ENCODE measurements at regions not wholly inside any gene's neighbourhood (a gene's known extent, or its start where the extent isn't known, plus 50 kb on each side); places are given as distances from the start of the nearest gene placed in this dataset.
"Not testable (repeated sequence)": the region's sequence is repeated elsewhere in the genome, so short reads cannot be mapped to it uniquely, and the experiment has no call there.

GRCh38 chr21:19145682-19146293 is 742.2 kb upstream of the TMPRSS15 start:
- H3K27ac ChIP-seq (ENCODE audit: low read depth) = no peak overlapping the region
- WGBS = 80% methylated on average over 4 of the region's 4 CpGs
- H3K4me3 ChIP-seq (ENCODE audit: low read depth, low read length) = no peak overlapping the region
- no peaks in the 10 kb centered on the region for H3K4me1 ChIP-seq (ENCODE audit: insufficient read depth)
- H3K36me3 ChIP-seq (ENCODE audit: insufficient read depth) = no peaks in the 10 kb centered on the region
- DNase-seq (ENCODE audit: extremely low spot score) = no peak

DNA sequence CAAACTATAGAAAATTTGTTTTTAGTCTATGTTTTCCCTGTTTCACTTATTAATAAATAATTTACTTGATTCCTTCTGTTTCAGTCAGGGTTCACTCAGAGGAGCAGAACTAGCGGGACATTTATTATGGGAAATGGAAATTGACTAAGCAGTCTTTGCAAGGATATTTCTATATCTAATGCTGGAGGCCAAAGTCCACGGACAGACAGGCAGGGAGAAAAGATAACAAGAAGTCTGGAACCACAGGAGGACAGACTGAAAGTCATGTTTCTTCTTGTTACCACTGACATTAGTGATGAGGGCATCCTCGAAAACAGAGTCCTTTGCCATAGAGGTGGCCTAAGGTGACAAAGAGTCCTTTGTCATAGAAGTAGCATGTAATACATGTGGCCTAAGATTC is 744.5 kb upstream of the TMPRSS15 start:
- 86% methylated on average over 3 of the region's 3 CpGs for WGBS

GRCh38 chr21:19171585-19171984 is 768.0 kb upstream of the TMPRSS15 start:
- 30% methylated on average over 4 of the region's 4 CpGs for WGBS
- Histone ChIP-seq H3K4me3 (ENCODE audit: low read depth, low read length) (no peak overlapping the region), H3K4me1 (ENCODE audit: insufficient read depth) (no peaks in the 10 kb centered on the region), H3K36me3 (ENCODE audit: insufficient read depth) (no peaks in the 10 kb centered on the region), H3K27ac (ENCODE audit: low read depth) (no peak overlapping the region)
- DNase-seq (ENCODE audit: extremely low spot score) = no peak

More for the DNA sequence above, 744.5 kb upstream of the TMPRSS15 start:
- Histone ChIP-seq H3K36me3 (ENCODE audit: insufficient read depth) (no peaks in the 10 kb centered on the region), H3K4me1 (ENCODE audit: insufficient read depth) (no peaks in the 10 kb centered on the region), H3K4me3 (ENCODE audit: low read depth, low read length) (no peak overlapping the region), H3K27ac (ENCODE audit: low read depth) (no peak overlapping the region)
- DNase-seq (ENCODE audit: extremely low spot score) = no peak

- H3K36me3 ChIP-seq (ENCODE audit: insufficient read depth) = no peaks in the 10 kb centered on the region
- H3K4me3 ChIP-seq (ENCODE audit: low read depth, low read length) = no peak overlapping the region
- no peak for DNase-seq (ENCODE audit: extremely low spot score)
- 82% methylated on average over 3 of the region's 3 CpGs for WGBS
- no peak overlapping the region for H3K27ac ChIP-seq (ENCODE audit: low read depth)
- no peaks in the 10 kb centered on the region for H3K4me1 ChIP-seq (ENCODE audit: insufficient read depth)
These were observed 778.1 kb upstream of the TMPRSS15 start for GRCh38 chr21:19181604-19182140.

GRCh38 chr21:19197950-19198349 is 794.4 kb upstream of the TMPRSS15 start:
- DNase-seq (ENCODE audit: extremely low spot score) = no peak
- Histone ChIP-seq H3K36me3 (ENCODE audit: insufficient read depth) (no peaks in the 10 kb centered on the region), H3K4me3 (ENCODE audit: low read depth, low read length) (no peak overlapping the region), H3K27ac (ENCODE audit: low read depth) (no peak overlapping the region), H3K4me1 (ENCODE audit: insufficient read depth) (no peaks in the 10 kb centered on the region)
- WGBS = 28% methylated on average over 4 of the region's 4 CpGs

GRCh38 chr21:19198801-19199200 is 795.2 kb upstream of the TMPRSS15 start:
- no peaks in the 10 kb centered on the region for H3K4me1 ChIP-seq (ENCODE audit: insufficient read depth)
- H3K4me3 ChIP-seq (ENCODE audit: low read depth, low read length) = no peak overlapping the region
- no peak for DNase-seq (ENCODE audit: extremely low spot score)
- WGBS = 85% methylated on average over 3 of the region's 3 CpGs
- H3K27ac ChIP-seq (ENCODE audit: low read depth) = no peak overlapping the region
- H3K36me3 ChIP-seq (ENCODE audit: insufficient read depth) = no peaks in the 10 kb centered on the region

DNA sequence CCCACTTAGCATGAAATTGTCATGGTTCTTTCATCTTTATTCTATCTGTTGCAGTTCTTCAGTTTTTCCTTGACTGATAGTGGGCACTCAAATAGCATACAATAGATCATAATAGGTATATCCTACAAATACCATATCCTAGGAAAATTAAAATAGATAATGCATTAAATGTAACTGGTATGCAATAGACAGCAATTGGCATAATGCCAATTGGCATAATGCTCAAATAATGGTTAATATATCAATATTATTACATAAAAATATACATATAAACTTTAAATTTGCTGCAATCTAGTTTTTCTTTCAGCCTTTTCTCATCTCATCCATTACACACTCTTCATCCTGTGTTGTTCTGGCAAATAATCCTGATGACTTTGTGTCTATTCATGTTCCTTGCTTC is 814.6 kb upstream of the TMPRSS15 start:
- no peaks in the 10 kb centered on the region for H3K4me1 ChIP-seq (ENCODE audit: insufficient read depth)
- H3K4me3 ChIP-seq (ENCODE audit: low read depth, low read length) = no peak overlapping the region
- DNase-seq (ENCODE audit: extremely low spot score) = no peak
- H3K36me3 ChIP-seq (ENCODE audit: insufficient read depth) = no peaks in the 10 kb centered on the region
- H3K27ac ChIP-seq (ENCODE audit: low read depth) = no peak overlapping the region

GRCh38 chr21:19224090-19224489 is 820.5 kb upstream of the TMPRSS15 start:
- DNase-seq (ENCODE audit: extremely low spot score) = no peak
- no peaks in the 10 kb centered on the region for H3K4me1 ChIP-seq (ENCODE audit: insufficient read depth)
- WGBS = 89% methylated on average over 12 of the region's 12 CpGs
- no peak overlapping the region for H3K27ac ChIP-seq (ENCODE audit: low read depth)
- H3K4me3 ChIP-seq (ENCODE audit: low read depth, low read length) = no peak overlapping the region
- no peaks in the 10 kb centered on the region for H3K36me3 ChIP-seq (ENCODE audit: insufficient read depth)

GRCh38 chr21:19228226-19228625 is 824.6 kb upstream of the TMPRSS15 start:
- no peaks in the 10 kb centered on the region for H3K36me3 ChIP-seq (ENCODE audit: insufficient read depth)
- WGBS = 59% methylated on average over 1 of the region's 1 CpG
- no peaks in the 10 kb centered on the region for H3K4me1 ChIP-seq (ENCODE audit: insufficient read depth)
- no peak overlapping the region for H3K27ac ChIP-seq (ENCODE audit: low read depth)
- no peak overlapping the region for H3K4me3 ChIP-seq (ENCODE audit: low read depth, low read length)
- DNase-seq (ENCODE audit: extremely low spot score) = no peak

DNA sequence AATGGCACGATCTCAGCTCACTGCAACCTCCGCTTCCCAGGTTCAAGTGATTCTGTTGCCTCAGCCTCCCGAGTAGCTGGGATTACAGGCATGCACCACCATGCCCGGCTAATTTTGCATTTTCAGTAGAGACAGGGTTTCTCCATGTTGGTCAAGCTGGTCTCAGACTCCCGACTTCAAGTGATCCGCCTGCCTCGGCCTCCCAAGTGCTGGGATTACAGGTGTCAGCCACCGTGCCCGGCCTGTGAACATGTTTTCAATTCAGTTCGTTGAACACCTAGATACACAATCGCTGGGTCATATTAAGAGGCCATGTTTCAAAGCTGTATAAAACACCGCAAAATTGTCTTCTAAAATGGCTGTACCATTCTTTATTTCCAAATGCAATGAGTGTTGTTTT is 830.3 kb upstream of the TMPRSS15 start:
- H3K4me1 ChIP-seq (ENCODE audit: insufficient read depth); DNase-seq (ENCODE audit: extremely low spot score); H3K27ac ChIP-seq (ENCODE audit: low read depth); H3K4me3 ChIP-seq (ENCODE audit: low read depth, low read length); H3K36me3 ChIP-seq (ENCODE audit: insufficient read depth): not testable (repeated sequence)
- WGBS = 88% methylated on average over 12 of the region's 12 CpGs

- Histone ChIP-seq H3K4me1 (ENCODE audit: insufficient read depth) (no peaks in the 10 kb centered on the region), H3K36me3 (ENCODE audit: insufficient read depth) (no peaks in the 10 kb centered on the region), H3K27ac (ENCODE audit: low read depth) (no peak overlapping the region), H3K4me3 (ENCODE audit: low read depth, low read length) (no peak overlapping the region)
- no peak for DNase-seq (ENCODE audit: extremely low spot score)
- WGBS = 79% methylated on average over 9 of the region's 9 CpGs
These were observed 832.6 kb upstream of the TMPRSS15 start for GRCh38 chr21:19236209-19236608.

GRCh38 chr21:19237608-19238007 is 834.0 kb upstream of the TMPRSS15 start:
- no peaks in the 10 kb centered on the region for H3K4me1 ChIP-seq (ENCODE audit: insufficient read depth)
- 75% methylated on average over 1 of the region's 1 CpG for whole genome bisulfite sequencing

GRCh38 chr21:19239696-19240095 is 836.1 kb upstream of the TMPRSS15 start:
- H3K4me1 ChIP-seq (ENCODE audit: insufficient read depth) = no peaks in the 10 kb centered on the region
- H3K4me3 ChIP-seq (ENCODE audit: low read depth, low read length) = no peak overlapping the region
- no peak overlapping the region for H3K27ac ChIP-seq (ENCODE audit: low read depth)
- no peak for DNase-seq (ENCODE audit: extremely low spot score)
- H3K36me3 ChIP-seq (ENCODE audit: insufficient read depth) = no peaks in the 10 kb centered on the region
- 66% methylated on average over 1 of the region's 1 CpG for WGBS

More at GRCh38 chr21:19237608-19238007, 834.0 kb upstream of the TMPRSS15 start:
- H3K36me3 ChIP-seq (ENCODE audit: insufficient read depth) = no peaks in the 10 kb centered on the region
- H3K27ac ChIP-seq (ENCODE audit: low read depth) = no peak overlapping the region
- DNase-seq (ENCODE audit: extremely low spot score) = no peak
- H3K4me3 ChIP-seq (ENCODE audit: low read depth, low read length) = no peak overlapping the region

- WGBS = 96% methylated on average over 28 of the region's 28 CpGs
- H3K27ac ChIP-seq (ENCODE audit: low read depth) = no peak overlapping the region
- DNase-seq (ENCODE audit: extremely low spot score) = no peak
- H3K4me1 ChIP-seq (ENCODE audit: insufficient read depth) = no peaks in the 10 kb centered on the region
- no peak overlapping the region for H3K4me3 ChIP-seq (ENCODE audit: low read depth, low read length)
- no peaks in the 10 kb centered on the region for H3K36me3 ChIP-seq (ENCODE audit: insufficient read depth)
These were observed 841.1 kb upstream of the TMPRSS15 start for GRCh38 chr21:19244502-19245187.
